Neural crest cell (in vitro differentiated cells): ENCODE measurements at regions not wholly inside any gene's neighbourhood (a gene's known extent, or its start where the extent isn't known, plus 50 kb on each side); places are given as distances from the start of the nearest gene placed in this dataset.
"Not testable (repeated sequence)": the region's sequence is repeated elsewhere in the genome, so short reads cannot be mapped to it uniquely, and the experiment has no call there.

Experiments used
- DNase-seq: peaks from one replicate; pipeline ENCODE4 v3.0.0; 2021; ENCODE audit warnings: low read depth, mixed read lengths, low spot score
- H3K27ac Mint-ChIP-seq: one replicate; pipeline ENCODE4 v1.8.0; 2021; ENCODE audit warnings: mild to moderate bottlenecking, mixed read lengths; ENCODE audit not compliant: unreplicated experiment
- H3K27me3 Mint-ChIP-seq: 2 replicates; pipeline ENCODE4 v1.8.0; 2021; ENCODE audit warnings: low read depth, mild to moderate bottlenecking, mixed read lengths
- H3K36me3 Mint-ChIP-seq: 2 replicates; pipeline ENCODE4 v1.8.0; 2021; ENCODE audit warnings: low read depth, mild to moderate bottlenecking, mixed read lengths
- H3K4me1 Mint-ChIP-seq: 2 replicates; pipeline ENCODE4 v1.8.0; 2021; ENCODE audit warnings: mixed read lengths
- H3K4me3 Mint-ChIP-seq: one replicate; pipeline ENCODE4 v1.8.0; 2021; ENCODE audit warnings: mild to moderate bottlenecking, mixed read lengths
- H3K9me3 Mint-ChIP-seq: 2 replicates; pipeline ENCODE4 v1.8.0; 2021; ENCODE audit warnings: mixed read lengths
- CTCF ChIP-seq: fragments of 200-600 bp; sonication (generic); conservative IDR thresholded peaks from 2 replicates; pipeline ENCODE4 v1.5.0; 2021; ENCODE audit warnings: antibody characterized with exemption, mild to moderate bottlenecking

DNA sequence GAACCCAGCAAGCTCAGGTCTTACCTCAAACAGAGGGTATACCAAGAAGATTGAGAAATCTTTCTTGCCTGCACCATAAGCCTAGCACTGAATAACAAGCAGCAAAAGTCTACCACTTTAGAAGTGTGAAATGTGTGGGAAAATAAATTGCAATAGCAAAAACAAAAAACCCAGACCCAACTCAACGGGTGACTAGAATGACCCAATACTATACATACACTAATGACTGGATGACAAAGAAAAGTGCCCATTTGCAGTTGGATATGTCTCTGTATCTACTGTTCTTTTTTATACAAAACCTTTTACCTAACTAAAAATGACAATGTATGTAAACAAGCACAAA lies 950.6 kb downstream of the TRIB2 start:
- no peaks in the 10 kb centered on the region for H3K4me1 Mint-ChIP-seq
- no peaks in the 10 kb centered on the region for H3K27me3 Mint-ChIP-seq
- H3K36me3 Mint-ChIP-seq: no peaks in the 10 kb centered on the region
- DNase-seq: no peak
- H3K9me3 Mint-ChIP-seq: peaks cover 2% of the 10 kb centered on the region
- no peak for TF ChIP-seq CTCF
- H3K4me3 Mint-ChIP-seq: no peak overlapping the region
- peak overlapping the region; percentile 27 for H3K27ac Mint-ChIP-seq

DNA sequence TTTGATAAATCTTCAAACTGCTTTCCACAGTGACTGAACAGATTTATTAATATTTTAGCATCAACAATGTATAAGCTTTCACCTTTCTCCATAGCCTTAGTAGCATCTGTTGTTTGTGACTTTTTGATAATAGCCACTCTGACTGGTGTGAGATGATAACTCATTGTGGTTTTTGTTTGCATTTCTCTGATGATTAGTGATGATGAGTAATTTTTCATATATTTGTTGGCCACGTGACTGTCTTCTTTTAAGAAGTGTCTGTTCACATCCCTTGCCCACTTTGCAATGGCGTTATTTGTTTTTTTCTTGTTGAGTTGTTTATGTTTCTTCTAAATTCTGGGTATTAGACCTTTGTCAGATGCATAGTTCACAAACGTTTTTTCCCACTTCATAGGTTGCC lies 952.9 kb downstream of the TRIB2 start:
- no peaks in the 10 kb centered on the region for H3K4me1 Mint-ChIP-seq
- H3K27me3 Mint-ChIP-seq: no peaks in the 10 kb centered on the region

DNA sequence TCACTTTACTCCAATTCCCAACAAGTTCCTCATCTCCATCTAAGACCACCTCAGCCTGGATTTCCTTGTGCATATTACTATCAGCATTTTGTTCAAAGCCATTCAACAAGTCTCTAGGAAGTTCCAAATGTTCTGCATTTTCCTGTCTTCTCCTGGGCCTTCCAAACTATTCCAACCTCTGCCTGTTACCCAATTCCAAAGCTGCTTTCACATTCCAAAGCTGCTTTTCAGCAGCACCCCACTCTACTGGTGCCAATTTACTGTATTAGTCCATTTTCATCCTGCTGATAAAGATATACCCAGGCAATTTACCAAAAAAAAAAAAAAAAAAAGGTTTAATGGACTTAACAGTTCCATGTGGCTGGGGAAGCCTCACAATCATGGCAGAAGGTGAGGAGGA lies 957.1 kb downstream of the TRIB2 start:
- not testable (repeated sequence) for H3K36me3 Mint-ChIP-seq, H3K27me3 Mint-ChIP-seq, H3K4me3 Mint-ChIP-seq, DNase-seq, H3K27ac Mint-ChIP-seq, H3K9me3 Mint-ChIP-seq, H3K4me1 Mint-ChIP-seq

More for the DNA sequence above, 952.9 kb downstream of the TRIB2 start:
- no peak for DNase-seq
- H3K4me3 Mint-ChIP-seq: no peak overlapping the region
- no peak for TF ChIP-seq CTCF
- H3K36me3 Mint-ChIP-seq: no peaks in the 10 kb centered on the region
- no peak overlapping the region for H3K27ac Mint-ChIP-seq
- peaks cover 2% of the 10 kb centered on the region for H3K9me3 Mint-ChIP-seq

- Mint-ChIP-seq H3K9me3 (peaks cover 2% of the 10 kb centered on the region), H3K27me3 (peaks cover 3% of the 10 kb centered on the region), H3K4me3 (no peak overlapping the region), H3K27ac (no peak overlapping the region), H3K4me1 (no peaks in the 10 kb centered on the region), H3K36me3 (no peaks in the 10 kb centered on the region)
- no peak for TF ChIP-seq CTCF
- DNase-seq: no peak
Measured at GRCh38 chr2:13676269-13676668, 956.2 kb upstream of the LRATD1 start.

DNA sequence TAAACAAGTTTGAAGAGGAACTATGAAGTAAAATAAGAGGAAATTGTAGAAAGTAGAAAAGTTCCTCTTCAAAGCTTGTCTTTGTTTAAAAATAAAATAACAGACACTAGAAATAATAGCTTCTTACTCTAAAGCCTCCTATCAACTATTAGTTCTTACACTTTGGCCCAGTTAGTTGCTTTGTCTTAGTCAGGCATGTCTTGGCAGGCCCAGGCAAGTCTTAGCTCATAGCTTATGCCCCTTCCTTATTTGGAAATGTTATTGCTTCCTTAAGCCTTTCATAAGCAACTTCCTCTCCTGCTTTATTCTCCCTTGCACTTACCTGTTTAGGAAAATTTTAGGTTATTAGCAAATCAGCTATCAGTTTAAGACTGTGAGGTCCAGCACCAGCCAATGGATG lies 950.6 kb upstream of the LRATD1 start:
- peaks cover 4% of the 10 kb centered on the region for H3K4me1 Mint-ChIP-seq
- H3K27me3 Mint-ChIP-seq: no peaks in the 10 kb centered on the region
- H3K27ac Mint-ChIP-seq: no peak overlapping the region
- no peak for DNase-seq
- H3K36me3 Mint-ChIP-seq: peaks cover 4% of the 10 kb centered on the region
- no peak for TF ChIP-seq CTCF
- no peak overlapping the region for H3K4me3 Mint-ChIP-seq
- H3K9me3 Mint-ChIP-seq: peaks cover 9% of the 10 kb centered on the region

GRCh38 chr2:13682540-13683272 lies 949.8 kb upstream of the LRATD1 start:
- Mint-ChIP-seq H3K27ac (peak overlapping the region; percentile 69), H3K27me3 (no peaks in the 10 kb centered on the region), H3K4me3 (no peak overlapping the region), H3K36me3 (peaks cover 4% of the 10 kb centered on the region), H3K9me3 (peaks cover 9% of the 10 kb centered on the region), H3K4me1 (peaks cover 4% of the 10 kb centered on the region)
- DNase-seq: no peak
- TF ChIP-seq CTCF: no peak
